ENCODE measurements at regions not wholly inside any gene's neighbourhood (a gene's known extent, or its start where the extent isn't known, plus 50 kb on each side); places are given as distances from the start of the nearest gene placed in this dataset.
"Not testable (repeated sequence)": the region's sequence is repeated elsewhere in the genome, so short reads cannot be mapped to it uniquely, and the experiment has no call there.

GRCh38 chr10:90197766-90198165, 496.4 kb downstream of the KIF20B start:
- DNase-seq, result no peak

GRCh38 chr10:90199093-90199492, 497.7 kb downstream of the KIF20B start:
- DNase-seq, result no peak

GRCh38 chr10:90199513-90199912, 498.1 kb downstream of the KIF20B start:
- DNase-seq, result no peak

GRCh38 chr10:90204131-90204955, 503.0 kb downstream of the KIF20B start:
- no peak for DNase-seq

GRCh38 chr10:90204956-90205314, 503.5 kb downstream of the KIF20B start:
- no peak for DNase-seq

- DNase-seq, result no peak
Measured at GRCh38 chr10:90205340-90205739, 503.9 kb downstream of the KIF20B start.

- no peak for DNase-seq
Measured at GRCh38 chr10:90213346-90213745, 512.0 kb downstream of the KIF20B start.

- DNase-seq, result no peak
Measured at GRCh38 chr10:90218846-90219245, 517.5 kb downstream of the KIF20B start.

GRCh38 chr10:90222372-90222771, 521.0 kb downstream of the KIF20B start:
- DNase-seq, result no peak

GRCh38 chr10:90222939-90223338, 521.5 kb downstream of the KIF20B start:
- no peak for DNase-seq

- DNase-seq, result no peak
Measured at GRCh38 chr10:90224791-90225566, 523.6 kb downstream of the KIF20B start.

GRCh38 chr10:90226517-90226916, 525.1 kb downstream of the KIF20B start:
- no peak for DNase-seq

GRCh38 chr10:90227217-90227656, 525.8 kb downstream of the KIF20B start:
- no peak for DNase-seq

- no peak for DNase-seq
Measured at GRCh38 chr10:90227786-90228185, 526.4 kb downstream of the KIF20B start.

- DNase-seq, result no peak
Measured at GRCh38 chr10:90229486-90229885, 528.1 kb downstream of the KIF20B start.

- not testable (repeated sequence) for DNase-seq
Measured at GRCh38 chr10:90233805-90234204, 532.4 kb downstream of the KIF20B start.

GRCh38 chr10:90245623-90246022, 544.2 kb downstream of the KIF20B start:
- no peak for DNase-seq

- not testable (repeated sequence) for DNase-seq
Measured at GRCh38 chr10:90250784-90251183, 549.4 kb downstream of the KIF20B start.

GRCh38 chr10:90269699-90270098, 568.3 kb downstream of the KIF20B start:
- no peak for DNase-seq

GRCh38 chr10:90274721-90275468, 573.5 kb downstream of the KIF20B start:
- no peak for DNase-seq

GRCh38 chr10:90276894-90277475, 575.6 kb downstream of the KIF20B start:
- no peak for DNase-seq

GRCh38 chr10:90286406-90286805, 571.4 kb downstream of the HTR7 start:
- no peak for DNase-seq

GRCh38 chr10:90286941-90287340, 570.9 kb downstream of the HTR7 start:
- no peak for DNase-seq

Data from amniotic stem cell (primary cell).